Transverse colon (tissue), 4 donors: ENCODE measurements at regions not wholly inside any gene's neighbourhood (a gene's known extent, or its start where the extent isn't known, plus 50 kb on each side); places are given as distances from the start of the nearest gene placed in this dataset.

Experiments used
- DNase-seq: peaks from one replicate; pipeline ENCODE4 v3.0.0-alpha.2; 2019
- H3K27ac ChIP-seq, 4 donors: fragments of 200-600 bp; sonication (generic); 2 replicates each; pipeline ENCODE4 v1.5.1; 2016 to 2018; ENCODE audit warnings: inconsistent platforms in 4 of 4
- H3K27me3 ChIP-seq: fragments of 200-600 bp; sonication (generic); 2 replicates; pipeline ENCODE4 v1.5.1; 2017; ENCODE audit warnings: inconsistent platforms
- H3K36me3 ChIP-seq, 4 donors: fragments of 200-600 bp; sonication (generic); 2 replicates each; pipeline ENCODE4 v1.5.1; 2017 to 2019; ENCODE audit warnings: inconsistent platforms in 4 of 4
- H3K4me1 ChIP-seq, 4 donors: fragments of 200-600 bp; sonication (generic); 2 replicates each; pipeline ENCODE4 v1.5.1; 2017 to 2020; ENCODE audit warnings: inconsistent platforms in 4 of 4
- H3K4me3 ChIP-seq, 4 donors: fragments of 200-600 bp; sonication (generic); 1 replicate in 1 of 4; 2 replicates in 3 of 4; pipeline versions ENCODE4 v1.5.1 to v1.6.1; 2017 to 2019; ENCODE audit warnings: inconsistent platforms in 4 of 4
- H3K9me3 ChIP-seq, 2 donors: fragments of 200-600 bp; sonication (generic); 2 replicates each; pipeline ENCODE4 v1.5.1; 2017 to 2019; ENCODE audit warnings: inconsistent platforms in 2 of 2
- EP300 ChIP-seq: sonication (generic); formaldehyde crosslinking; IDR thresholded peaks from one replicate; pipeline ENCODE4 v1.6.1; 2017; ENCODE audit warnings: antibody characterized with exemption, low read depth
- POLR2A ChIP-seq: fragments of 450-650 bp; IDR thresholded peaks from one replicate; pipeline ENCODE4 v1.6.1; 2016; ENCODE audit warnings: antibody characterized with exemption, mild to moderate bottlenecking, moderate library complexity
- POLR2AphosphoS5 ChIP-seq, 3 donors: sonication (generic); formaldehyde crosslinking; IDR thresholded peaks; one replicate each; pipeline ENCODE4 v1.6.1; 2016; ENCODE audit warnings: antibody characterized with exemption in 3 of 3
- WGBS, 2 donors: methylation state at CpG; one replicate each; pipeline ENCODE4 v1.1.5; 2018; ENCODE audit warnings: low coverage in 1 of 2; 5-methylcytosine and 5-hydroxymethylcytosine counted together
- in situ Hi-C, 4 donors: fragments of 200-750 bp; cut with MboI; loops; one replicate each; pipeline versions ENCODE4 v1.15.0 to v1.15.1; 2017; ENCODE audit warnings: low sequenced_read_pairs in 3 of 4, low pct_ligation_motif_present in 1 of 4, low pct_unique_long_range_greater_than_20kb in 1 of 4
- intact Hi-C: fragments of 100-400 bp; cut with DNase I; formaldehyde crosslinking; loops from one replicate; pipeline ENCODE4 v1.15.1; 2023; ENCODE audit warnings: low total_unique reads
- TF ChIP-seq, protein P1 (sequence below), 5 experiments: fragments of 200-600 bp in 3 of 5; fragments of 450-650 bp in 2 of 5; sonication (generic) in 3 of 5; IDR thresholded peaks; 1 replicate in 2 of 5; 2 replicates in 3 of 5; pipeline ENCODE4 v1.5.1; 2016 to 2017; ENCODE audit warnings: antibody characterized with exemption in 5 of 5, inconsistent platforms in 3 of 5, mild to moderate bottlenecking in 2 of 5, moderate library complexity in 1 of 5

DNA sequence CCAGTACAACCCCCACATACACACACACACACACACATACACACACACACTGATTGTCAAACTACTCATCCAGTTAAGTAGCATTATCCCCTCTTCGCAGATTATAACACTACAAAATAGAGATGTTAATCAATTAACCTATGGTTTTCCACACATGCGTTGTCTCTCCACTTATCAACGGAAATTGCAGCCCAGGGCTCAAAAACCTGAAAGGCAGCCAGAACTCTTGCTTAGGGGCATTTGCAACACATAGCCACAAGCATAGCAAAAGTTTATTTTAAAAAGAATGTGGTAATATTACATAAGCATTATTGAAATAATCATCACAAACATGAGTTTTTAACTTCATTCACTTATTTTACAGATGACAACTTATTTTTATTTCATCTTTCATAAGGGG is 265.8 kb downstream of the SLC16A7 start:
- no peaks in the 10 kb centered on the region for H3K27me3 ChIP-seq
- H3K27ac ChIP-seq: no peak overlapping the region
- TF ChIP-seq POLR2AphosphoS5 (IDR thresholded peaks at IDR 0.05) (no peak), POLR2A (no peak), EP300 (no peak)
- TF ChIP-seq, protein P1, sequence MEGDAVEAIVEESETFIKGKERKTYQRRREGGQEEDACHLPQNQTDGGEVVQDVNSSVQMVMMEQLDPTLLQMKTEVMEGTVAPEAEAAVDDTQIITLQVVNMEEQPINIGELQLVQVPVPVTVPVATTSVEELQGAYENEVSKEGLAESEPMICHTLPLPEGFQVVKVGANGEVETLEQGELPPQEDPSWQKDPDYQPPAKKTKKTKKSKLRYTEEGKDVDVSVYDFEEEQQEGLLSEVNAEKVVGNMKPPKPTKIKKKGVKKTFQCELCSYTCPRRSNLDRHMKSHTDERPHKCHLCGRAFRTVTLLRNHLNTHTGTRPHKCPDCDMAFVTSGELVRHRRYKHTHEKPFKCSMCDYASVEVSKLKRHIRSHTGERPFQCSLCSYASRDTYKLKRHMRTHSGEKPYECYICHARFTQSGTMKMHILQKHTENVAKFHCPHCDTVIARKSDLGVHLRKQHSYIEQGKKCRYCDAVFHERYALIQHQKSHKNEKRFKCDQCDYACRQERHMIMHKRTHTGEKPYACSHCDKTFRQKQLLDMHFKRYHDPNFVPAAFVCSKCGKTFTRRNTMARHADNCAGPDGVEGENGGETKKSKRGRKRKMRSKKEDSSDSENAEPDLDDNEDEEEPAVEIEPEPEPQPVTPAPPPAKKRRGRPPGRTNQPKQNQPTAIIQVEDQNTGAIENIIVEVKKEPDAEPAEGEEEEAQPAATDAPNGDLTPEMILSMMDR (IDR thresholded peaks at IDR 0.05): no peak
- no peak overlapping the region for H3K4me3 ChIP-seq
- in situ Hi-C loops (no loop called here), intact Hi-C loops (no loop called here)
- H3K36me3 ChIP-seq: no peaks in the 10 kb centered on the region
- 91 to 100% methylated on average over 3 of the region's 3 CpGs for WGBS, 2 donors
- no peaks in the 10 kb centered on the region for H3K4me1 ChIP-seq
- no peak for DNase-seq
- no peaks in the 10 kb centered on the region for H3K9me3 ChIP-seq

DNA sequence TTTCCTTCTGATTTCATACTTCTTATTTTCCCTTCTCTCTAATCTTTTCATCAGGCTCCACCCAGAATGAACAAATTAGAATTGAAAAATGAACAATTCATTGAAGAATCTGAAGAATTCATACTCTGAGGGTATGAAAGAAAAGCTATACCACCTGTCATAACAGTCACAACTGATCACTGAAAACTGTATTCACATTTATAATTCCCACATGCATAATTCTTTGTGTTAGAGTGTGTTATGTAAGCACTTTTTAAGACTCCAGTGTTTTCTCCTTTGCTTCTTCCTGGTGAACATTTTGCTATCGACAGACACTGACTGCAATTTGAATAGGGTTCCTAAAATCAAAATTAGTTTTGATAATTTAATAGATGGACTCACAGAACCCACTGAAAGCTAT is 271.2 kb downstream of the SLC16A7 start:
- TF ChIP-seq POLR2A: no peak
- no peak for DNase-seq
- no peaks in the 10 kb centered on the region for H3K36me3 ChIP-seq
- H3K4me3 ChIP-seq: no peak overlapping the region
- in situ Hi-C loops: no loop called here
- no peaks in the 10 kb centered on the region for H3K4me1 ChIP-seq
- H3K9me3 ChIP-seq: no peaks in the 10 kb centered on the region
- intact Hi-C loops: no loop called here
- no peaks in the 10 kb centered on the region for H3K27me3 ChIP-seq
- no peak overlapping the region for H3K27ac ChIP-seq
- 83 to 90% methylated on average over 1 of the region's 1 CpG for WGBS, 2 donors

DNA sequence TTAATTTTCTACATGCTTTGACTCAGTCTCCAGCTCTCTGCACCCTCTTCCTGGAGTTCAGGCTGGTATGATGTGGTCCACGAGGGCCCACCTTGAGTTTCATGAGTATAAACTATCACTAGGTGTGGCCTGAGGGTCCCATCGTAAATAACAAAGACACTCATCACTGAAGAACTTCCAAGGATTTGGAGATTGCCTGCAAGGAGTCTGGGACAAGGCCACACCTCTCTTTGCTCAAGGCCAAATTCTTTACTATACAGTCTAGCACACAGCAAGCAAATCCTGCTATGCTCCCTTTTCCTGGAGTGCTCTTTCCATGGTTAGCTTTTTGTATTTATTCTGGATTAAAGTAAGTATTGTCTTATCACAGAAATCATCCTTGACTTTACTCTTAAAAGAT is 271.9 kb downstream of the SLC16A7 start:
- Histone ChIP-seq H3K4me1 (no peaks in the 10 kb centered on the region), H3K9me3 (no peaks in the 10 kb centered on the region), H3K27ac (no peak overlapping the region), H3K4me3 (no peak overlapping the region), H3K36me3 (no peaks in the 10 kb centered on the region), H3K27me3 (no peaks in the 10 kb centered on the region)
- in situ Hi-C loops (no loop called here), intact Hi-C loops (no loop called here)
- 65 to 83% methylated on average over 2 of the region's 2 CpGs for WGBS, 2 donors
- DNase-seq: no peak
- TF ChIP-seq POLR2AphosphoS5 (IDR thresholded peaks at IDR 0.05) (no peak), POLR2A (no peak)
- TF ChIP-seq, protein P1 (IDR thresholded peaks at IDR 0.05): no peak

DNA sequence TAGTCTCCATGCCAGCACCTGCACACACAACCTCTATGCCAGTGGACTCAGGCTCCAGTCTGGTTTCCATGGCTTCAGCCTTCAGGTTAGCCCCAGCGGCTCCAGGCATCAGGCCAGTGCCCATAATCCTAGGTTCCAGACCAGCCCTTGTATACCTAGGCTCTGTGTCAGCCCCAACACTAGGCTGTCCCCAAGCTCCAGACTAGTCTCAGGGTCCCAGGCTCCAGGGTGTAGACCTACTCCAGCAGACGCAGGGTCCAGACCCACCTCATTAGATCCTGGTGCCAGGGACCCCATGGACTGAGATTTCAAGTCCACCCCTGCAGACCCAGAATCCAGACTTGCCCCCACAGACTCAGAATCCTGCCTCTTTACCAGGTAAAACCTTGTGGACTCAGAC is 275.9 kb downstream of the SLC16A7 start:
- no peaks in the 10 kb centered on the region for H3K9me3 ChIP-seq
- intact Hi-C loops: no loop called here
- 76% methylated on average over 2 of the region's 2 CpGs; no CpG with 5 or more reads in 1 of the 2 donors for WGBS, 2 donors
- in situ Hi-C loops: no loop called here
- TF ChIP-seq, protein P1 (IDR thresholded peaks at IDR 0.05): no peak
- TF ChIP-seq POLR2AphosphoS5 (IDR thresholded peaks at IDR 0.05) (no peak), EP300 (no peak), POLR2A (no peak)
- no peaks in the 10 kb centered on the region for H3K36me3 ChIP-seq
- H3K27ac ChIP-seq: no peak overlapping the region
- H3K4me1 ChIP-seq: no peaks in the 10 kb centered on the region
- H3K4me3 ChIP-seq: no peak overlapping the region
- DNase-seq: no peak
- H3K27me3 ChIP-seq: no peaks in the 10 kb centered on the region

- TF ChIP-seq, protein P1 (IDR thresholded peaks at IDR 0.05): no peak
- TF ChIP-seq POLR2A (no peak), EP300 (no peak), POLR2AphosphoS5 (IDR thresholded peaks at IDR 0.05) (no peak)
- no peak overlapping the region for H3K27ac ChIP-seq
- no peak for DNase-seq
- H3K4me3 ChIP-seq: no peak overlapping the region
- H3K36me3 ChIP-seq: no peaks in the 10 kb centered on the region
- no peaks in the 10 kb centered on the region for H3K27me3 ChIP-seq
- no peaks in the 10 kb centered on the region for H3K4me1 ChIP-seq
- intact Hi-C loops (no loop called here), in situ Hi-C loops (no loop called here)
- 88% methylated on average over 1 of the region's 1 CpG; no CpG with 5 or more reads in 1 of the 2 donors for WGBS, 2 donors
- H3K9me3 ChIP-seq: no peaks in the 10 kb centered on the region
Measured at GRCh38 chr12:59873136-59873535, 277.3 kb downstream of the SLC16A7 start.
